GM23248 (cell line): ENCODE measurements at regions not wholly inside any gene's neighbourhood (a gene's known extent, or its start where the extent isn't known, plus 50 kb on each side); places are given as distances from the start of the nearest gene placed in this dataset.

Source experiments
- EZH2 ChIP-seq: fragments of 200-600 bp; sonication (generic); IDR thresholded peaks from 2 replicates; pipeline ENCODE4 v1.6.1; 2018; ENCODE audit warnings: antibody characterized with exemption, mild to moderate bottlenecking; ENCODE audit not compliant: insufficient read depth, poor library complexity, severe bottlenecking
- EZH2phosphoT487 ChIP-seq: fragments of 200-600 bp; sonication (generic); IDR thresholded peaks from 2 replicates; pipeline ENCODE4 v1.6.1; 2018; ENCODE audit warnings: antibody characterized with exemption, moderate library complexity, mild to moderate bottlenecking, low read depth; ENCODE audit not compliant: insufficient read depth

DNA sequence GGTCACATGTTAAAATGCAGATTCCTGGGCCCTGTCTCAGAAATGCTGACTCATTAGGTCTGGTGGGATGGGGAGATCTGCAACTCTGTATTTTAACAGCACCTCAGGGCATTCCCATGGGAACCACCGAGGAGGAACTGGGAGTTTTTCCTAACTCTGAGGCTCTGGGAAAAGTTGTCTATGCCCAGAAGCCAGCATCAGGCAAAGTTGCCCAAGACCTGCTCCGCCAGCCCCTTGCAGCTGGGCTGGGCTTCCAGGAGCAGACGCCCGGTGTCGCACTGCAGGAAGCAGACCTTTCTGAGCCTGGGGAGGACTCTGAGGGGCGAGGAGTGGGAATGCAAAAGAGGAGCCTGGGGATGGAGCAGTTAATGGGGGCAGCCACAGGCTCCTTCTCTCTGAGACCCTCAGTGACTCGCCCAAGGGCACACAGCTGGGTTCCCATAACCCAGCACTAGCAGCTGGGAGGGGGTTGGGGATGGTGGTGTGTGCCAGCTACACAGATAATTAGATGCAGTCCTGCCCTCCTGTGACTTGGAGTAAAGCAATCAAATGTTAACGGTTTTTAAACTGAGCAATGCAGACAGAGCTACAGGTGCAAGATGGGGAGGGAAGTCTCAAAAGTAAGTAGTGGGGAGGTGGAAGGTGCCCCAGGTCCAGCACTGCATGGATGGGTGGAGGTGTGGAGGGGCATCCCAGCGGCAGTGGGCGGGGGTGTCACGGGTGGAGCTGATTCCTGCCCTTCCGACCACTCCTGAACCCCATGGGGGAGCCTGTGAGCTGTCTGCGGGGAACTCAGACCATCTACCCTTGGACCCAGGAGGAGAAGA is 100.4 kb downstream of the LSM3 start:
- TF ChIP-seq EZH2 (no peak), EZH2phosphoT487 (no peak)
